ENCODE measurements at regions not wholly inside any gene's neighbourhood (a gene's known extent, or its start where the extent isn't known, plus 50 kb on each side); places are given as distances from the start of the nearest gene placed in this dataset.

DNA sequence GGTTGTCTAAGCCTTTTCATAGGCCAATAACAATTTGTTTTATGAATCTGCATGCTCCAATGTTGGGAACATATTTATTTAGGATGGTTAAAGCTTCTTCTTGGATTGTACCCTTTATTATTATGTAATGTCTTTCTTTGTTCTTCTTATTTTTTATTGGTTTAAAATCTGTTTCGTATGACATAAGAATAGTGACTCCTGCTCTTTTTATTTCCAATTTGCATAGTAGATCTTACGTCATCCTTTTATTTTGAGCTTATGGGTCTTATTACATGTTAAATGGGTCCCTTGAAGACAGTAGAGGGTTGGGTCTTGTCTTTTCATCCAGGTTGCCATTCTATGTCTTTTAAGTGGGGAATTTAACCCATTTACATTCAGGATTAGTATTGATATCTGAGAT, 561.9 kb upstream of the GHITM start:
- Histone ChIP-seq H3K4me2 (ENCODE audit: low read length) (no peak overlapping the region), H3K9me3 (ENCODE audit: low read length) (no peaks in the 10 kb centered on the region; the same call in 1 of the 2 replicates), H3K4me1 (ENCODE audit: insufficient read depth, low read length) (no peaks in the 10 kb centered on the region), H3K79me2 (ENCODE audit: low read length) (no peaks in the 10 kb centered on the region), H3K9ac (ENCODE audit: low read length) (no peak overlapping the region), H2AFZ (ENCODE audit: low read length) (no peak overlapping the region), H3K4me3 (ENCODE audit: low read length) (no peak overlapping the region), H3K27me3 (ENCODE audit: low read length) (no peaks in the 10 kb centered on the region), H3K27ac (ENCODE audit: low read length) (no peak overlapping the region), H3F3A (ENCODE audit: low read length, unreplicated experiment) (no peaks in the 10 kb centered on the region), H3K9me2 (replicated peaks; ENCODE audit: low read length) (no peaks in the 10 kb centered on the region), H4K20me1 (ENCODE audit: low read length) (no peaks in the 10 kb centered on the region), H3K36me3 (ENCODE audit: low read depth, low read length) (no peaks in the 10 kb centered on the region)
- BruUV-seq (replicated peaks): no TSS peak
- ATAC-seq (no peak), DNase-seq (no peak)
- CTCF ChIA-PET: no interaction called here
- TF ChIP-seq, protein P1, sequence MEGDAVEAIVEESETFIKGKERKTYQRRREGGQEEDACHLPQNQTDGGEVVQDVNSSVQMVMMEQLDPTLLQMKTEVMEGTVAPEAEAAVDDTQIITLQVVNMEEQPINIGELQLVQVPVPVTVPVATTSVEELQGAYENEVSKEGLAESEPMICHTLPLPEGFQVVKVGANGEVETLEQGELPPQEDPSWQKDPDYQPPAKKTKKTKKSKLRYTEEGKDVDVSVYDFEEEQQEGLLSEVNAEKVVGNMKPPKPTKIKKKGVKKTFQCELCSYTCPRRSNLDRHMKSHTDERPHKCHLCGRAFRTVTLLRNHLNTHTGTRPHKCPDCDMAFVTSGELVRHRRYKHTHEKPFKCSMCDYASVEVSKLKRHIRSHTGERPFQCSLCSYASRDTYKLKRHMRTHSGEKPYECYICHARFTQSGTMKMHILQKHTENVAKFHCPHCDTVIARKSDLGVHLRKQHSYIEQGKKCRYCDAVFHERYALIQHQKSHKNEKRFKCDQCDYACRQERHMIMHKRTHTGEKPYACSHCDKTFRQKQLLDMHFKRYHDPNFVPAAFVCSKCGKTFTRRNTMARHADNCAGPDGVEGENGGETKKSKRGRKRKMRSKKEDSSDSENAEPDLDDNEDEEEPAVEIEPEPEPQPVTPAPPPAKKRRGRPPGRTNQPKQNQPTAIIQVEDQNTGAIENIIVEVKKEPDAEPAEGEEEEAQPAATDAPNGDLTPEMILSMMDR (conservative IDR thresholded peaks at IDR 0.05; ENCODE audit: low read depth, low read length): no peak
- TF ChIP-seq EZH2phosphoT487 (IDR thresholded peaks at IDR 0.05; ENCODE audit: borderline replicate concordance, low read length): no peak
- TF ChIP-seq EZH2 (IDR thresholded peaks at IDR 0.05; ENCODE audit: low read length, unreplicated experiment): no peak
- POLR2A ChIA-PET (ENCODE audit: unreplicated experiment): no interaction called here
- intact Hi-C loops (cut with micrococcal nuclease): no loop called here

DNA sequence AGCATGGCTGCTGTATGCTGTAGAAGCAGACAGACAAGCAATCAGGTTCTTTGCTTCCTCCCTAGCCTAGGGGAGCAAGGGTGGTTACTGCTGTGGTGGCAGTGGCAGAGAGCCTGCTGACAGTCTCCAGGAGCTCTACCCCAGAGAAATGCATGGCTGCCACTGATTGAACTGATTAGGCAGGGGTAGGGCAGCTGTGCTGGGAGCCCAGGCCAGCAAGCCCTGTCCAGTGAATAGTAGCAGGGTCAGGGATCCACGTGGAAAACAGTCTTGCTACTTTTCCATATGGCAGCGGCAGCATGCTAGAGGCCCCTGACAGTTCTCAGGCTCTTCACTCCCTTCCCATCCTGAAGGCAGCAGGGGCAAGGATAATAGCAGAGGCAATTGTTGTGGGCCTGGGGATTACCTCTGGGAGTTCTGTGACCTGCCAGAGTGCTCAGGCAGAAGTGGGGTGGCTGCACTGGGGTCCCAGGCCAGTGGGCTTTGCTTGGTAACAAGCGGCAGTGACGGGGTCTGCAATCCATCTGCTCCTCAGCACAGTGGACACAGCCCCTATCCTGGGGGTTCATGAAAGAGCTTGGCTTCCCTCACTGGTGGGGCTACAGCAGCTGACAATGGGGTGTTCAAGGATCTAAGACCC, 558.8 kb upstream of the GHITM start:
- H4K20me1 ChIP-seq (ENCODE audit: low read length): no peaks in the 10 kb centered on the region
- H3K4me1 ChIP-seq (ENCODE audit: insufficient read depth, low read length): no peaks in the 10 kb centered on the region
- ChIA-PET POLR2A (ENCODE audit: unreplicated experiment) (no interaction called here), CTCF (no interaction called here)
- H3K4me2 ChIP-seq (ENCODE audit: low read length): no peak overlapping the region
- H3K27ac ChIP-seq (ENCODE audit: low read length): no peak overlapping the region
- no peaks in the 10 kb centered on the region for H3K36me3 ChIP-seq (ENCODE audit: low read depth, low read length)
- H3K9ac ChIP-seq (ENCODE audit: low read length): no peak overlapping the region
- no TSS peak for BruUV-seq (replicated peaks)
- H3K27me3 ChIP-seq (ENCODE audit: low read length): no peaks in the 10 kb centered on the region
- H3K9me3 ChIP-seq (ENCODE audit: low read length): no peaks in the 10 kb centered on the region; the same call in 1 of the 2 replicates
- TF ChIP-seq EZH2phosphoT487 (IDR thresholded peaks at IDR 0.05; ENCODE audit: borderline replicate concordance, low read length) (no peak), EZH2 (IDR thresholded peaks at IDR 0.05; ENCODE audit: low read length, unreplicated experiment) (no peak)
- DNase-seq (no peak), ATAC-seq (no peak)
- no peaks in the 10 kb centered on the region for H3K9me2 ChIP-seq (replicated peaks; ENCODE audit: low read length)
- H3F3A ChIP-seq (ENCODE audit: low read length, unreplicated experiment): no peaks in the 10 kb centered on the region
- H3K4me3 ChIP-seq (ENCODE audit: low read length): no peak overlapping the region
- no peak overlapping the region for H2AFZ ChIP-seq (ENCODE audit: low read length)
- intact Hi-C loops (cut with micrococcal nuclease): no loop called here
- no peaks in the 10 kb centered on the region for H3K79me2 ChIP-seq (ENCODE audit: low read length)

DNA sequence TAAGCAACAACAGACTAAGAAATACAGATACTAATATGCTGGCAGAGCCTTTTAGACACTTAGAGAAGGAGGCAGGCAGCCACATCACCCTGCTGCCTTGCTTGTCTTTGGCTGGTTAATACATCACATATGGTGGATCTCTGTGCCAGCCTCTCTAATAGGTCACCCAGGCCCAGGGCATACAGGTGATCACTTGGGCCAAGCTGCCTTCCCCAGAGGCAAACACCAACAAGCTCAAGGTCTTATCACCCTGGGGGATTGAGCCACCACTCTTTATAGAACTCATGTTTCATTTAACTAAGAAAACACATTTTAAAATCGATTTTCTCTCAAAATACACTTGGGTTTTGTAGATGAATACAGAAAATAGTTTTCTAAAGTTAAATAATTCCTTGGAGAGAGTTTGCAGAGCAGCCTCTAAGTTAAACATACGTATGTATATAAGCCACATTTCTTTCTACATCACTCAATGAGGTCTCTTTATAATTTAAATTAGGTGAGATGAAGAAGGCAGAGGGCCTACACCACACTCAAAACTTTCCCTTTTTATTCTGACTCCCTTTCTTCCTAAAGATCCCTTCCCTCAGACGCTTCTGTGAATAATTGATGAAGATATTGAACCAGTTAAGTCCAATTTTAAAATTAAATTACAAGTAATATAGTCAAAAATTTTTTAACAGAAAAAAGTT, 556.8 kb upstream of the GHITM start:
- Histone ChIP-seq H3K4me3 (ENCODE audit: low read length) (no peak overlapping the region), H3K9ac (ENCODE audit: low read length) (no peak overlapping the region), H4K20me1 (ENCODE audit: low read length) (no peaks in the 10 kb centered on the region), H3K27ac (ENCODE audit: low read length) (no peak overlapping the region), H3K9me2 (replicated peaks; ENCODE audit: low read length) (no peaks in the 10 kb centered on the region), H3K4me2 (ENCODE audit: low read length) (no peak overlapping the region), H3K36me3 (ENCODE audit: low read depth, low read length) (no peaks in the 10 kb centered on the region), H3F3A (ENCODE audit: low read length, unreplicated experiment) (no peaks in the 10 kb centered on the region), H3K27me3 (ENCODE audit: low read length) (no peaks in the 10 kb centered on the region), H3K4me1 (ENCODE audit: insufficient read depth, low read length) (no peaks in the 10 kb centered on the region), H2AFZ (ENCODE audit: low read length) (no peak overlapping the region), H3K79me2 (ENCODE audit: low read length) (no peaks in the 10 kb centered on the region), H3K9me3 (ENCODE audit: low read length) (no peaks in the 10 kb centered on the region; the same call in 1 of the 2 replicates)
- CTCF ChIA-PET: no interaction called here
- ATAC-seq (no peak), DNase-seq (no peak)
- BruUV-seq (replicated peaks): no TSS peak
- POLR2A ChIA-PET (ENCODE audit: unreplicated experiment): no interaction called here
- intact Hi-C loops (cut with micrococcal nuclease): no loop called here
- no peak for TF ChIP-seq EZH2phosphoT487 (IDR thresholded peaks at IDR 0.05; ENCODE audit: borderline replicate concordance, low read length)
- TF ChIP-seq, protein P1 (conservative IDR thresholded peaks at IDR 0.05; ENCODE audit: low read depth, low read length): no peak

Measured in PC-3 (cell line).